RPMI8226 (cell line): ENCODE measurements at regions not wholly inside any gene's neighbourhood (a gene's known extent, or its start where the extent isn't known, plus 50 kb on each side); places are given as distances from the start of the nearest gene placed in this dataset.

ENCODE experiments used
- DNase-seq: peaks from one replicate; pipeline ENCODE4 v3.0.0-alpha.2; 2015

- no peak for DNase-seq
Observed at GRCh38 chr3:31357451-31357850, 175.3 kb upstream of the STT3B start.

- no peak for DNase-seq
Observed at GRCh38 chr3:31358473-31359070, 174.2 kb upstream of the STT3B start.

GRCh38 chr3:31361371-31362273 lies 171.1 kb upstream of the STT3B start:
- DNase-seq, result no peak

- DNase-seq, result no peak
Observed at GRCh38 chr3:31364188-31364587, 168.5 kb upstream of the STT3B start.

GRCh38 chr3:31364711-31365110 lies 168.0 kb upstream of the STT3B start:
- DNase-seq, result peak; percentile 15

- DNase-seq, result no peak
Observed at GRCh38 chr3:31367518-31367917, 165.2 kb upstream of the STT3B start.

- no peak for DNase-seq
Observed at GRCh38 chr3:31369637-31370379, 162.9 kb upstream of the STT3B start.

- no peak for DNase-seq
Observed at GRCh38 chr3:31370380-31370666, 162.4 kb upstream of the STT3B start.

- no peak for DNase-seq
Observed at GRCh38 chr3:31370681-31371080, 162.0 kb upstream of the STT3B start.

- no peak for DNase-seq
Observed at GRCh38 chr3:31371484-31372177, 161.1 kb upstream of the STT3B start.

- DNase-seq, result no peak
Observed at GRCh38 chr3:31373681-31374080, 159.0 kb upstream of the STT3B start.

GRCh38 chr3:31377045-31377642 lies 155.6 kb upstream of the STT3B start:
- DNase-seq, result no peak

- DNase-seq, result no peak
Observed at GRCh38 chr3:31378231-31378630, 154.5 kb upstream of the STT3B start.

- DNase-seq, result no peak
Observed at GRCh38 chr3:31379598-31379997, 153.1 kb upstream of the STT3B start.

- no peak for DNase-seq
Observed at GRCh38 chr3:31382856-31383255, 149.9 kb upstream of the STT3B start.

- no peak for DNase-seq
Observed at GRCh38 chr3:31384117-31384516, 148.6 kb upstream of the STT3B start.

- DNase-seq, result no peak
Observed at GRCh38 chr3:31389939-31390338, 142.8 kb upstream of the STT3B start.

GRCh38 chr3:31390466-31390865 lies 142.3 kb upstream of the STT3B start:
- DNase-seq, result no peak

GRCh38 chr3:31391150-31391549 lies 141.6 kb upstream of the STT3B start:
- DNase-seq, result peak; percentile 76

GRCh38 chr3:31392568-31392967 lies 140.2 kb upstream of the STT3B start:
- peak; percentile 61 for DNase-seq

GRCh38 chr3:31399271-31399670 lies 133.5 kb upstream of the STT3B start:
- DNase-seq, result no peak

- no peak for DNase-seq
Observed at GRCh38 chr3:31402117-31402516, 130.6 kb upstream of the STT3B start.

GRCh38 chr3:31403197-31403596 lies 129.5 kb upstream of the STT3B start:
- DNase-seq, result no peak
